ENCODE measurements at regions not wholly inside any gene's neighbourhood (a gene's known extent, or its start where the extent isn't known, plus 50 kb on each side); places are given as distances from the start of the nearest gene placed in this dataset.
"Not testable (repeated sequence)": the region's sequence is repeated elsewhere in the genome, so short reads cannot be mapped to it uniquely, and the experiment has no call there.

DNA sequence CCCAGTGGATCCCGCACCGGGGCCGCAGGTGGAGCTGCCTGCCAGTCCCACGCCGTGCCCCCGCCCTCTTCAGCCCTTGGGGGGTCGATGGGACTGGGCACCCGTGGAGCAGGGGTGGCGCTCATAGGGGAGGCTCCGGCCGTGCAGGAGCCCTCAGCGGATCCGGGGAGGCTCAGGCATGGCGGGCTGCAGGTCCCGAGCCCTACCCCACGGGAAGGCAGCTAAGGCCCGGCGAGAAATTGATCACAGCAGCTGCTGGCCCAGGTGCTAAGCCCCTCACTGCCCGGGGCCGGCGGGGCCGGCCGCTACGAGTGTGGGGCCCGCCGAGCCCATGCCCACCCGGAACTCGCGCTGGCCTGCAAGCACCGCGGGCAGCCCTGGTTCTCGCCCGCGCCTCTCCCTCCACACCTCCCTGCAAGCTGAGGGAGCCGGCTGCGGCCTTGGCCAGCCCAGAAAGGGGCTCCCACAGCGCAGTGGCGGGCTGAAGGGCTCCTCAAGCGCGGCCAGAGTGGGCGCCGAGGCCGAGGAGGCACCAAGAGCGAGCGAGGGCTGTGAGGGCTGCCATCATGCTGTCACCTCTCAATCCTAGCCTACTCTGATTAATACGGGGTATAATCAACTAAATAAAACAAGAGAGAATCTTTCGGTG lies 56.5 kb upstream of the ABHD2 start:
- not testable (repeated sequence) for DNase-seq

- no peak for DNase-seq
These were observed 54.0 kb upstream of the ABHD2 start for GRCh38 chr15:89034305-89034704.

- no peak for DNase-seq
These were observed 53.1 kb upstream of the ABHD2 start for GRCh38 chr15:89035150-89035549.

DNA sequence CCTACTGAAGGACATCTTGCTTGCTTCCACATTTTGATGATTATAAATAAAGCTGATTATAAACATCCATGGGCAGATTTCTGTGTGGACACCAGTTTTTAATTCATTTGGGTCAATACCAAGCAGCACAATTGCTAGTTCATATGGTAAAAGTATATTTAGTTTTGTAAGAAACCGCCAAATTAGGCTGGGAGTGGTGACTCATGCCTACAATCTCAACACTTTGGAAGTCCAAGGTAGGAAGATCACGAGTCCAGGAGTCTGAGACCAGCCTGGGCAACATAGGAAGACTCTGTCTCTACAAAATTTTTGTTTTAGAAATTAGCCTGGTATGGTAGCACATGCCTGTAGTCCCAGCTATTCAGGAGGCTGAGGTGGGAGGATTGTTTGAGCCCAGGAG lies 52.6 kb upstream of the ABHD2 start:
- DNase-seq: no peak

GRCh38 chr15:89038146-89038545 lies 50.1 kb upstream of the ABHD2 start:
- DNase-seq: no peak
